Body of pancreas (tissue), 4 donors: ENCODE measurements at regions not wholly inside any gene's neighbourhood (a gene's known extent, or its start where the extent isn't known, plus 50 kb on each side); places are given as distances from the start of the nearest gene placed in this dataset.

Experiments
- CTCF ChIP-seq, 7 experiments: fragments of 450-650 bp in 4 of 7; fragments of 200-600 bp in 3 of 7; sonication (generic) in 3 of 7; IDR thresholded peaks; one replicate each; pipeline ENCODE4 v1.5.1; 2016 to 2019; ENCODE audit warnings: antibody characterized with exemption in 7 of 7
- POLR2A ChIP-seq, 3 donors: fragments of 450-650 bp; IDR thresholded peaks; one replicate each; pipeline ENCODE4 v1.6.1; 2016; ENCODE audit warnings: antibody characterized with exemption in 3 of 3, mild to moderate bottlenecking in 2 of 3

GRCh38 chr6:8820313-8820712 lies 385.0 kb upstream of the SLC35B3 start:
- no peak for TF ChIP-seq CTCF (IDR thresholded peaks at IDR 0.05)
- TF ChIP-seq POLR2A (IDR thresholded peaks at IDR 0.05), result no peak
